Prostate gland (tissue), 2 donors: ENCODE measurements at regions not wholly inside any gene's neighbourhood (a gene's known extent, or its start where the extent isn't known, plus 50 kb on each side); places are given as distances from the start of the nearest gene placed in this dataset.

Experiments
- DNase-seq: peaks from one replicate; pipeline ENCODE4 v3.0.0-alpha.2; 2019; ENCODE audit warnings: low spot score
- H3K27ac ChIP-seq, 2 donors: fragments of 200-600 bp; sonication (generic); 2 replicates each; pipeline ENCODE4 v1.5.1; 2017 to 2019
- H3K27me3 ChIP-seq: fragments of 200-600 bp; sonication (generic); replicated peaks from 2 replicates; pipeline ENCODE4 v1.5.1; 2019; ENCODE audit not compliant: insufficient read depth
- H3K36me3 ChIP-seq, 2 donors: fragments of 200-600 bp; sonication (generic); 1 replicate in 1 of 2; 2 replicates in 1 of 2; pipeline versions ENCODE4 v1.5.1 to v1.8.1; 2017 to 2019
- H3K4me1 ChIP-seq: fragments of 200-600 bp; sonication (generic); replicated peaks from 2 replicates; pipeline ENCODE4 v1.5.1; 2019
- H3K4me3 ChIP-seq, 2 donors: fragments of 200-600 bp; sonication (generic); 2 replicates each; pipeline ENCODE4 v1.5.1; 2017 to 2019
- H3K9me3 ChIP-seq: fragments of 200-600 bp; sonication (generic); 2 replicates; pipeline ENCODE4 v1.5.1; 2017
- POLR2A ChIP-seq: fragments of 450-650 bp; IDR thresholded peaks from one replicate; pipeline ENCODE4 v1.6.1; 2016; ENCODE audit warnings: antibody characterized with exemption, mild to moderate bottlenecking
- POLR2AphosphoS5 ChIP-seq: sonication (generic); formaldehyde crosslinking; IDR thresholded peaks from one replicate; pipeline ENCODE4 v1.6.1; 2017; ENCODE audit warnings: antibody characterized with exemption
- WGBS: methylation state at CpG from one replicate; pipeline ENCODE4 v1.1.5; 2018; 5-methylcytosine and 5-hydroxymethylcytosine counted together
- intact Hi-C: fragments of 100-400 bp; cut with DNase I; formaldehyde crosslinking; loops from one replicate; pipeline ENCODE4 v1.14.2; 2022
- TF ChIP-seq, protein P1 (sequence below), 4 experiments: fragments of 200-600 bp in 2 of 4; fragments of 450-650 bp in 2 of 4; sonication (generic) in 2 of 4; IDR thresholded peaks; 1 replicate in 3 of 4; 2 replicates in 1 of 4; pipeline ENCODE4 v1.5.1; 2016 to 2019; ENCODE audit warnings: antibody characterized with exemption in 4 of 4, mild to moderate bottlenecking in 2 of 4, moderate library complexity in 2 of 4

GRCh38 chr5:147044572-147045273, 166.2 kb upstream of the PPP2R2B start:
- no peak for DNase-seq
- intact Hi-C loops = no loop called here
- Histone ChIP-seq H3K36me3 (no peaks in the 10 kb centered on the region), H3K4me1 (no peaks in the 10 kb centered on the region), H3K27ac (no peak overlapping the region), H3K4me3 (no peak overlapping the region), H3K27me3 (no peaks in the 10 kb centered on the region), H3K9me3 (no peaks in the 10 kb centered on the region)
- TF ChIP-seq POLR2A = no peak
- no peak for TF ChIP-seq POLR2AphosphoS5
- 54% methylated on average over 2 of the region's 2 CpGs for WGBS

GRCh38 chr5:147045290-147045689, 166.7 kb upstream of the PPP2R2B start:
- no peaks in the 10 kb centered on the region for H3K9me3 ChIP-seq
- no peaks in the 10 kb centered on the region for H3K4me1 ChIP-seq
- WGBS = 99% methylated on average over 3 of the region's 3 CpGs
- TF ChIP-seq POLR2AphosphoS5 (no peak), POLR2A (no peak)
- TF ChIP-seq, protein P1, sequence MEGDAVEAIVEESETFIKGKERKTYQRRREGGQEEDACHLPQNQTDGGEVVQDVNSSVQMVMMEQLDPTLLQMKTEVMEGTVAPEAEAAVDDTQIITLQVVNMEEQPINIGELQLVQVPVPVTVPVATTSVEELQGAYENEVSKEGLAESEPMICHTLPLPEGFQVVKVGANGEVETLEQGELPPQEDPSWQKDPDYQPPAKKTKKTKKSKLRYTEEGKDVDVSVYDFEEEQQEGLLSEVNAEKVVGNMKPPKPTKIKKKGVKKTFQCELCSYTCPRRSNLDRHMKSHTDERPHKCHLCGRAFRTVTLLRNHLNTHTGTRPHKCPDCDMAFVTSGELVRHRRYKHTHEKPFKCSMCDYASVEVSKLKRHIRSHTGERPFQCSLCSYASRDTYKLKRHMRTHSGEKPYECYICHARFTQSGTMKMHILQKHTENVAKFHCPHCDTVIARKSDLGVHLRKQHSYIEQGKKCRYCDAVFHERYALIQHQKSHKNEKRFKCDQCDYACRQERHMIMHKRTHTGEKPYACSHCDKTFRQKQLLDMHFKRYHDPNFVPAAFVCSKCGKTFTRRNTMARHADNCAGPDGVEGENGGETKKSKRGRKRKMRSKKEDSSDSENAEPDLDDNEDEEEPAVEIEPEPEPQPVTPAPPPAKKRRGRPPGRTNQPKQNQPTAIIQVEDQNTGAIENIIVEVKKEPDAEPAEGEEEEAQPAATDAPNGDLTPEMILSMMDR (IDR thresholded peaks at IDR 0.05) = no peak
- H3K27ac ChIP-seq = no peak overlapping the region
- no peaks in the 10 kb centered on the region for H3K27me3 ChIP-seq
- no peak for DNase-seq
- H3K36me3 ChIP-seq = no peaks in the 10 kb centered on the region
- intact Hi-C loops = no loop called here
- no peak overlapping the region for H3K4me3 ChIP-seq

- Histone ChIP-seq H3K27ac (no peak overlapping the region), H3K4me1 (no peaks in the 10 kb centered on the region), H3K4me3 (no peak overlapping the region), H3K36me3 (no peaks in the 10 kb centered on the region), H3K27me3 (no peaks in the 10 kb centered on the region), H3K9me3 (no peaks in the 10 kb centered on the region)
- WGBS = 87% methylated on average over 1 of the region's 1 CpG
- no peak for DNase-seq
- TF ChIP-seq, protein P1 (IDR thresholded peaks at IDR 0.05) = no peak
- TF ChIP-seq POLR2AphosphoS5 = no peak
- no peak for TF ChIP-seq POLR2A
- intact Hi-C loops = no loop called here
These were observed 167.7 kb upstream of the PPP2R2B start for GRCh38 chr5:147046281-147046680.

DNA sequence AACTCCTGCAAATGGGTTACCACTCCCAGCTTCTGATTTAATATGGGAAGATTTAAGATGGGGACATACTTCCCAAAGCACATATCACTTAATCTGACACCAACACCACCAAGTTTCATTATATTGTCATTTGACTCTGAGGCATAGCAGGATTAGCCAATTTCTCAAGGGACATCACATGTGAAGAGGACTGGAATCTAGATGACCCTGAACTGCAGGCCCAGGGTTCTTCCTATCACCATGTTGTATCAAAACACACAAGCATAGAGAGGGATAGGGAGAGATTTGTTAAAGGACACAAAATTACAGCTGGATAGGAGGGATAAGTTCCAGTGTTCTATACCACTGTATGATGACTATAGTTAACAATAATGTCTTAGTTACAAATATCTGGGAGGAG, 168.3 kb upstream of the PPP2R2B start:
- H3K36me3 ChIP-seq = no peaks in the 10 kb centered on the region
- no peak for DNase-seq
- intact Hi-C loops = no loop called here
- no peak overlapping the region for H3K27ac ChIP-seq
- TF ChIP-seq POLR2AphosphoS5 (no peak), POLR2A (no peak)
- TF ChIP-seq, protein P1 (IDR thresholded peaks at IDR 0.05) = no peak
- no peaks in the 10 kb centered on the region for H3K4me1 ChIP-seq
- no peak overlapping the region for H3K4me3 ChIP-seq
- H3K9me3 ChIP-seq = no peaks in the 10 kb centered on the region
- H3K27me3 ChIP-seq = no peaks in the 10 kb centered on the region

GRCh38 chr5:147049764-147050163, 171.2 kb upstream of the PPP2R2B start:
- Histone ChIP-seq H3K9me3 (no peaks in the 10 kb centered on the region), H3K4me1 (no peaks in the 10 kb centered on the region), H3K4me3 (no peak overlapping the region), H3K27me3 (no peaks in the 10 kb centered on the region), H3K36me3 (no peaks in the 10 kb centered on the region), H3K27ac (no peak overlapping the region)
- TF ChIP-seq, protein P1 (IDR thresholded peaks at IDR 0.05) = no peak
- TF ChIP-seq POLR2AphosphoS5 (no peak), POLR2A (no peak)
- WGBS = 71% methylated on average over 2 of the region's 2 CpGs
- intact Hi-C loops = no loop called here
- no peak for DNase-seq
